ENCODE measurements at regions not wholly inside any gene's neighbourhood (a gene's known extent, or its start where the extent isn't known, plus 50 kb on each side); places are given as distances from the start of the nearest gene placed in this dataset.

DNA sequence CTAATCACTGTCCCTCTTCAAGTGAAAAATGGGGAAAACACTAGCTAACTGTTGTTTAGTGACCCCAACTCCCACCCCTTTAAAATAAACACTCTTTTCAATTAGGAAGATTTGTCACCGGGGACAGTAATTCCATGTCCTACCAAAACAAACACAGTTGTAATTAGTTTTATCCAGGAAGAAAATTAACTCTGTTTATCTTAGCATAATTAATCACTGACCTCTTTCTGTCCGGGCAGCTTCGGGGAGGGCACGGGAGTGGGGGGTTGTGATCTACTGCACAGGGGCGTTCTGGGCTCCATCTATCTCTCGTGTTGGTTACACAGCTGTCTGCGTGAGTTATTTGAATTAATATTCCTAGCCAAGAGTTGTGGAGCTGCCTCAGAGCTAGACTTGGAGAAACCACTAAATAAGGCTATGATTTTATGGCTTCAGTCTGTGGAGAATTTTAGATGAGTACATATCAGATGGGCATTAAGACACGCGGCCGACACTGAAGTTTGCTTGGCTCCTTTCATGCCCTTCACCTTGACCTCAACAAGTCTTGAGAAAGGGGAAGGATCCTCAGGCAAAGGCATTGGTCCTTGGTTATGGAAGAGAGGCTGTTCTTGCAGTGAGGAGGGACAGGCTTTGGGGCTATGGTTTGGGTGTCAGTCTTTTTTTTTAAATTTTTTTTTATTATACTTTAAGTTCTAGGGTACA, 102.0 kb upstream of the TRABD2B start:
- TF ChIP-seq, protein P1, sequence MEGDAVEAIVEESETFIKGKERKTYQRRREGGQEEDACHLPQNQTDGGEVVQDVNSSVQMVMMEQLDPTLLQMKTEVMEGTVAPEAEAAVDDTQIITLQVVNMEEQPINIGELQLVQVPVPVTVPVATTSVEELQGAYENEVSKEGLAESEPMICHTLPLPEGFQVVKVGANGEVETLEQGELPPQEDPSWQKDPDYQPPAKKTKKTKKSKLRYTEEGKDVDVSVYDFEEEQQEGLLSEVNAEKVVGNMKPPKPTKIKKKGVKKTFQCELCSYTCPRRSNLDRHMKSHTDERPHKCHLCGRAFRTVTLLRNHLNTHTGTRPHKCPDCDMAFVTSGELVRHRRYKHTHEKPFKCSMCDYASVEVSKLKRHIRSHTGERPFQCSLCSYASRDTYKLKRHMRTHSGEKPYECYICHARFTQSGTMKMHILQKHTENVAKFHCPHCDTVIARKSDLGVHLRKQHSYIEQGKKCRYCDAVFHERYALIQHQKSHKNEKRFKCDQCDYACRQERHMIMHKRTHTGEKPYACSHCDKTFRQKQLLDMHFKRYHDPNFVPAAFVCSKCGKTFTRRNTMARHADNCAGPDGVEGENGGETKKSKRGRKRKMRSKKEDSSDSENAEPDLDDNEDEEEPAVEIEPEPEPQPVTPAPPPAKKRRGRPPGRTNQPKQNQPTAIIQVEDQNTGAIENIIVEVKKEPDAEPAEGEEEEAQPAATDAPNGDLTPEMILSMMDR (IDR thresholded peaks at IDR 0.05; ENCODE audit: extremely low read depth in 1 of 2, insufficient read depth in 1 of 2, low read depth in 1 of 2, low read length in 2 of 2): no peak
- TF ChIP-seq, protein P2, sequence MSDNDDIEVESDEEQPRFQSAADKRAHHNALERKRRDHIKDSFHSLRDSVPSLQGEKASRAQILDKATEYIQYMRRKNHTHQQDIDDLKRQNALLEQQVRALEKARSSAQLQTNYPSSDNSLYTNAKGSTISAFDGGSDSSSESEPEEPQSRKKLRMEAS (IDR thresholded peaks at IDR 0.05; ENCODE audit: insufficient read depth, insufficient read length): no peak
- no peak for TF ChIP-seq MYC (IDR thresholded peaks at IDR 0.05; ENCODE audit: low read depth, low read length)
- no peak for TF ChIP-seq JUN (IDR thresholded peaks at IDR 0.05; ENCODE audit: borderline replicate concordance, insufficient read depth, insufficient read length, low read depth)
- no peak for TF ChIP-seq FOS (IDR thresholded peaks at IDR 0.05; ENCODE audit: borderline replicate concordance, insufficient read depth, low read length)
- TF ChIP-seq POLR2AphosphoS5 (IDR thresholded peaks at IDR 0.05; ENCODE audit: insufficient read depth, low read depth, low read length): no peak
- no peak for TF ChIP-seq EZH2 (IDR thresholded peaks at IDR 0.05; ENCODE audit: borderline replicate concordance, low read depth, low read length, severe bottlenecking)
- TF ChIP-seq POLR2A (IDR thresholded peaks at IDR 0.05; ENCODE audit: low read depth, low read length): no peak
- no peak for TF ChIP-seq GATA2 (IDR thresholded peaks at IDR 0.05; ENCODE audit: insufficient read depth, insufficient read length, low read depth, low read length)
- BruUV-seq (replicated peaks): no TSS peak
- CTCF ChIA-PET: no interaction called here

More for the DNA sequence above, 102.0 kb upstream of the TRABD2B start:
- Histone ChIP-seq H3K27me3 (ENCODE audit: control insufficient read depth in 2 of 2, insufficient read depth in 2 of 2, low read length in 2 of 2) (no peaks in the 10 kb centered on the region), H4K20me1 (replicated peaks; ENCODE audit: control insufficient read depth, extremely low read depth, insufficient read depth, low read length) (no peaks in the 10 kb centered on the region), H3K36me3 (ENCODE audit: control insufficient read depth in 2 of 2, extremely low read depth in 1 of 2, insufficient read depth in 2 of 2, low read length in 2 of 2) (no peaks in the 10 kb centered on the region), H3K4me1 (ENCODE audit: control insufficient read depth, extremely low read depth, insufficient read depth, low read length) (no peaks in the 10 kb centered on the region), H3K4me3 (replicated peaks in 1 of 3; ENCODE audit: insufficient read depth in 1 of 3, low read depth in 1 of 3, low read length in 3 of 3) (no peak overlapping the region), H3K27ac (ENCODE audit: insufficient read depth, low read depth, low read length) (no peak overlapping the region), H3K9ac (replicated peaks; ENCODE audit: extremely low read depth, insufficient read depth, low read length) (no peak overlapping the region), H3K79me2 (ENCODE audit: control insufficient read depth, insufficient read depth, low read length) (no peaks in the 10 kb centered on the region), H2AFZ (ENCODE audit: low read depth, low read length) (no peak overlapping the region), H3K9me3 (replicated peaks; ENCODE audit: control insufficient read depth, insufficient read depth, low read length) (no peaks in the 10 kb centered on the region), H3K9me1 (replicated peaks; ENCODE audit: control insufficient read depth, extremely low read depth, insufficient read depth, low read length) (no peaks in the 10 kb centered on the region), H3K4me2 (ENCODE audit: insufficient read depth, low read length) (no peak overlapping the region)
- intact Hi-C loops (cut with micrococcal nuclease): no loop called here
- DNase-seq (ENCODE audit: low read depth, low spot score) (no peak), FAIRE-seq (no peak)
- POLR2A ChIA-PET: no interaction called here
- dilution Hi-C loops (cut with MboI; ENCODE audit: extremely low pct_ligation_motif_present, low sequenced_read_pairs): no loop called here

Measured in endothelial cell of umbilical vein (primary cell).